ENCODE measurements at regions not wholly inside any gene's neighbourhood (a gene's known extent, or its start where the extent isn't known, plus 50 kb on each side); places are given as distances from the start of the nearest gene placed in this dataset.

DNA sequence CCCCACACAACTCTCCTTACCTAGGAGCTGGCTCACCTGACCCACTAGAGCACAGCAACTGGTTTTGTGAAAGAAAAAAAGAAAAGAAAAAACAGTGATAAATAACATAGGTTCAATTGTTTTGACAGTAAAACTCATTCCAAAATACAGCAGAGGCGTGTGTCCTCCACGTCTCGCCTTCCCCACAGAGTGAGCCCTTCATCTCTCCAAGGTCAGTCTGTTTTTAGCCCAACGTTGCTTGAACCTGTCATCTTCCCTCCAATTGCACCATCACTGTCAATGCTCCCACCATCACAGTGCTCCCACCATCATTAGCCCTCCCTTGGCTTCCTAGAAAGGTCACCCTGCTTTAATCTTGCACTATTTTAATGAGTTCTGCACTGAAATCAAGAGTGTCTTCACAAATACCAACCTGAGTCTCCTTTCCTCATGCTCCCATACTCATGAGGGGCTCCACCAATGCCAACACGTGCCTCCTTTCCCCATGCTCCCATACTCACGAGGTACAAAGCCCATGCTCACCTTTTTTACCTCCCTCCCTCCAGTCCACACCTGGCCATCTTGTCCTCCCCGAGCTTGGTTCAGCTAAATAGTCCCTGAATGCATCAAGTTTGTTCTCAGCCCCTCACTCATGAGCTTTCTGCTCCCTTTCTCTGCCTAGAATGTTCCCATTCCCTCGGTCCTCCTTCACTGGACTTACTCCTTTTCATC lies 103.7 kb downstream of the IRS2 start:
- TF ChIP-seq EZH2 (IDR thresholded peaks at IDR 0.05; ENCODE audit: insufficient read depth, poor library complexity, severe bottlenecking), result no peak
- no peak for TF ChIP-seq EZH2phosphoT487 (IDR thresholded peaks at IDR 0.05; ENCODE audit: insufficient read depth, low read depth)
